Spleen (tissue), 7 donors: ENCODE measurements at regions not wholly inside any gene's neighbourhood (a gene's known extent, or its start where the extent isn't known, plus 50 kb on each side); places are given as distances from the start of the nearest gene placed in this dataset.

Experiments used
- POLR2A ChIP-seq, 3 donors: fragments of 450-650 bp; IDR thresholded peaks; one replicate each; pipeline ENCODE4 v1.5.1; 2017; ENCODE audit warnings: antibody characterized with exemption in 3 of 3, mild to moderate bottlenecking in 1 of 3
- POLR2AphosphoS5 ChIP-seq, 3 donors: sonication (generic); formaldehyde crosslinking; IDR thresholded peaks; one replicate each; pipeline ENCODE4 v1.5.1; 2017; ENCODE audit warnings: antibody characterized with exemption in 3 of 3
- TF ChIP-seq, protein P1 (sequence below), 11 experiments: fragments of 200-600 bp in 7 of 11; fragments of 450-650 bp in 4 of 11; sonication (generic) in 4 of 11; IDR thresholded peaks in 8 of 11; conservative IDR thresholded peaks in 3 of 11; 1 replicate in 7 of 11; 2 replicates in 4 of 11; pipeline versions ENCODE4 v1.4.0 to v1.8.0; 2016 to 2021; ENCODE audit warnings: antibody characterized with exemption in 11 of 11, inconsistent platforms in 4 of 11, mild to moderate bottlenecking in 1 of 11
- donor health status: DM: no; HTN: no; CAD: no; lungs with moderate emphysema.
- donor health status: DM: no; HTN: no; CAD: no.
- donor health status: DM: no; HTN: no; CAD: no.

DNA sequence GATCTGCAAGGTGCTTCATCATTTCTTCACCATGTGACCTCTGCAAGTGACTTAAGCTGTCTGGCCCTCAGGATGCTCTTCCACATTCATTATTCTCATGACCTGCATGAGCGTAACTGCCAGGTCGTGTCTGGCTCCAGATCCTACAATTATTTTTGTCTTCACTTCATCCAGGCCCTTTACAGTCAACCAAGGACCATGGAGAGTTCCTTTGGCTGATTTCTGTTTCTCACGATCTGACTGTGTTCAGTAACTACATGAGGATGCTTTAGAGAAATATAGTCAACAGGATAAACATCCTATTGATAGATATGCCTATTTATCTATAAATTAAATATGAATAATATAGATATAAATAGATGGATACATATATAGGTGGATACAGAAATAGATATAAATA lies 1251.6 kb downstream of the NLGN4Y start:
- TF ChIP-seq, protein P1, sequence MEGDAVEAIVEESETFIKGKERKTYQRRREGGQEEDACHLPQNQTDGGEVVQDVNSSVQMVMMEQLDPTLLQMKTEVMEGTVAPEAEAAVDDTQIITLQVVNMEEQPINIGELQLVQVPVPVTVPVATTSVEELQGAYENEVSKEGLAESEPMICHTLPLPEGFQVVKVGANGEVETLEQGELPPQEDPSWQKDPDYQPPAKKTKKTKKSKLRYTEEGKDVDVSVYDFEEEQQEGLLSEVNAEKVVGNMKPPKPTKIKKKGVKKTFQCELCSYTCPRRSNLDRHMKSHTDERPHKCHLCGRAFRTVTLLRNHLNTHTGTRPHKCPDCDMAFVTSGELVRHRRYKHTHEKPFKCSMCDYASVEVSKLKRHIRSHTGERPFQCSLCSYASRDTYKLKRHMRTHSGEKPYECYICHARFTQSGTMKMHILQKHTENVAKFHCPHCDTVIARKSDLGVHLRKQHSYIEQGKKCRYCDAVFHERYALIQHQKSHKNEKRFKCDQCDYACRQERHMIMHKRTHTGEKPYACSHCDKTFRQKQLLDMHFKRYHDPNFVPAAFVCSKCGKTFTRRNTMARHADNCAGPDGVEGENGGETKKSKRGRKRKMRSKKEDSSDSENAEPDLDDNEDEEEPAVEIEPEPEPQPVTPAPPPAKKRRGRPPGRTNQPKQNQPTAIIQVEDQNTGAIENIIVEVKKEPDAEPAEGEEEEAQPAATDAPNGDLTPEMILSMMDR (IDR thresholded peaks at IDR 0.05 in 8 of 11, conservative IDR thresholded peaks at IDR 0.05 in 3 of 11), result no peak
- TF ChIP-seq POLR2AphosphoS5 (IDR thresholded peaks at IDR 0.05) (no peak), POLR2A (IDR thresholded peaks at IDR 0.05) (no peak)
